Activated CD8-positive, alpha-beta T cell treated with anti-CD3 and anti-CD28 coated beads for 36 hours (primary cell): ENCODE measurements at regions not wholly inside any gene's neighbourhood (a gene's known extent, or its start where the extent isn't known, plus 50 kb on each side); places are given as distances from the start of the nearest gene placed in this dataset.
A peak's percentile ranks its signal among the peaks of the same experiment; 100 is the strongest.

Experiments
- ATAC-seq: fragments of 200-7000 bp; cut with Tn5 transposase; one replicate; pipeline ENCODE4 v1.10.0; 2021; ENCODE audit warnings: mild to moderate bottlenecking, moderate library complexity
- CTCF ChIA-PET: fragments of 350-600 bp; sonication (Branson Sonifier 250); formaldehyde crosslinking; loops from one replicate; lab custom pipeline; 2021; ENCODE audit warnings: antibody characterized with exemption; lab: Charles Lee
- POLR2A ChIA-PET: fragments of 350-600 bp; sonication (Branson Sonifier 250); formaldehyde crosslinking; loops from one replicate; lab custom pipeline; 2021; ENCODE audit warnings: antibody characterized with exemption; lab: Charles Lee
- DNase-seq: peaks from one replicate; pipeline ENCODE4 v3.0.0-alpha.2; 2020
- H3K27ac Mint-ChIP-seq: one replicate; pipeline ENCODE4 v1.8.0; 2021; ENCODE audit warnings: mild to moderate bottlenecking, mixed read lengths
- H3K27me3 Mint-ChIP-seq: one replicate; pipeline ENCODE4 v1.8.0; 2021; ENCODE audit warnings: mixed read lengths
- H3K36me3 Mint-ChIP-seq: one replicate; pipeline ENCODE4 v1.8.0; 2021; ENCODE audit warnings: low read depth, mixed read lengths
- H3K4me1 Mint-ChIP-seq: one replicate; pipeline ENCODE4 v1.8.0; 2021; ENCODE audit warnings: low read depth, mixed read lengths
- H3K4me3 Mint-ChIP-seq: one replicate; pipeline ENCODE4 v1.8.0; 2021; ENCODE audit warnings: mild to moderate bottlenecking, moderate library complexity, mixed read lengths
- H3K9me3 Mint-ChIP-seq: one replicate; pipeline ENCODE4 v1.8.0; 2021; ENCODE audit warnings: mixed read lengths
- CTCF ChIP-seq: fragments of 200-600 bp; IDR thresholded peaks from one replicate; pipeline ENCODE4 v1.8.0; 2022; ENCODE audit warnings: antibody characterized with exemption, mild to moderate bottlenecking
- intact Hi-C: fragments of 100-400 bp; cut with micrococcal nuclease; formaldehyde crosslinking; loops from one replicate; pipeline ENCODE4 v1.10.0; 2022

DNA sequence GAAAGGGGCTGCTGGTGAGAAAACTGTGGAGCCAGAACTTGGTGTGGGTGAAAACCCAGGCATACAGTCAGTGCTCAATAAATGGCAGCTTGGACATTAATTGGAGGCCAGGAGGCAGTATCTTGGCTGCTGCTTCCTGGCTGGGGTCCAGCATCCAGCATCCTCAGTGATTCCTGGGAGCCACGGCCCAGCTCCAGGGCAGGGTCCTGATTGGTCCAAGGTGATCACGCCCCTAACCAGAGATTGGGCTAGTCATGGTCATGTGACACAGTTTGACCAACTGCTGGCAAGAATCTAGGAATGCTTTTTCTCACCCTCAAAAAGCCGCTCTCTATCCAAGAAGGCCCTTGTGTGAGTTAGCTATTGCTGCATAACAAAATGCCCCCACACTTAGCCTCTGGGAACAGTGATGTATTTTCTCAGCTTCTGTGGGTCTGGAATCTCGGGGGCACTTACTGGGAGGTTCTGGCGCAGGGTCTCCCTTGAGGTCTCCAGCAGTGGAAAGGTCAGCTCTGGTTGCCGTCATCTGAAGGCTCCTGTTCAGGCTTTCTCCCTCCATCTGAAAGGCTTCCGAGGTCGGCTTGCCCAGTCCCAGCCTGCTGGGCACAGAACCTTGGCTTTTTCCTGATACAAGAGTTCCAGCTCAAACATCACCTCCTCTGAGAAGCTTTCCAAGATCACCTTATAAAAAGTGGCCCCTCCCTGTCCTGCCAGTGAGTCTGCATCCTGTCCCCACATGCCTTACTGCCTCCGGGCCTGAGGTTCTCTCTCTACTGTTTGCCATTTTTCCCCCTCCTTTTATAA lies 119.2 kb upstream of the NCOR2 start:
- CTCF ChIA-PET = interaction anchor here (0.9 kb wide), 1 partner anchor 41 kb away, joined by 3 read pairs; no protein-coding TSS in a partner anchor
- peaks cover 2% of the 10 kb centered on the region for H3K36me3 Mint-ChIP-seq
- no peaks in the 10 kb centered on the region for H3K27me3 Mint-ChIP-seq
- ATAC-seq = no peak
- POLR2A ChIA-PET = interaction anchor here (1.0 to 1.1 kb wide), 2 partner anchors 17 to 20 kb away, joined by 3 to 5 read pairs; no protein-coding TSS in a partner anchor
- no peaks in the 10 kb centered on the region for H3K9me3 Mint-ChIP-seq
- no peak overlapping the region for H3K27ac Mint-ChIP-seq
- peaks cover 36% of the 10 kb centered on the region for H3K4me1 Mint-ChIP-seq
- intact Hi-C loops = no loop called here
- no peak for DNase-seq
- H3K4me3 Mint-ChIP-seq = no peak overlapping the region
- TF ChIP-seq CTCF = no peak

GRCh38 chr12:124685689-124686369 lies 118.4 kb upstream of the NCOR2 start:
- DNase-seq (no peak), ATAC-seq (no peak)
- intact Hi-C loops = no loop called here
- ChIA-PET CTCF (no interaction called here), POLR2A (interaction anchor here (0.6 to 1.1 kb wide), 4 partner anchors 16 to 62 kb away, joined by 3 to 5 read pairs (median 4); no protein-coding TSS in a partner anchor)
- H3K36me3 Mint-ChIP-seq = no peaks in the 10 kb centered on the region
- H3K9me3 Mint-ChIP-seq = no peaks in the 10 kb centered on the region
- no peak overlapping the region for H3K4me3 Mint-ChIP-seq
- H3K27ac Mint-ChIP-seq = no peak overlapping the region
- no peak for TF ChIP-seq CTCF
- H3K4me1 Mint-ChIP-seq = peaks cover 36% of the 10 kb centered on the region
- H3K27me3 Mint-ChIP-seq = no peaks in the 10 kb centered on the region

- no peak for TF ChIP-seq CTCF
- H3K27me3 Mint-ChIP-seq = no peaks in the 10 kb centered on the region
- DNase-seq (peak; percentile 20), ATAC-seq (peak; percentile 72)
- ChIA-PET CTCF (no interaction called here), POLR2A (interaction anchor here (0.6 to 1.1 kb wide), 4 partner anchors 16 to 63 kb away, joined by 3 to 5 read pairs (median 4); no protein-coding TSS in a partner anchor)
- H3K9me3 Mint-ChIP-seq = no peaks in the 10 kb centered on the region
- H3K4me3 Mint-ChIP-seq = no peak overlapping the region
- no peaks in the 10 kb centered on the region for H3K36me3 Mint-ChIP-seq
- H3K27ac Mint-ChIP-seq = no peak overlapping the region
- peaks cover 36% of the 10 kb centered on the region for H3K4me1 Mint-ChIP-seq
- intact Hi-C loops = no loop called here
Observed at GRCh38 chr12:124684971-124685688, 117.7 kb upstream of the NCOR2 start.

- CTCF ChIA-PET = no interaction called here
- Mint-ChIP-seq H3K27ac (no peak overlapping the region), H3K4me1 (peaks cover 36% of the 10 kb centered on the region)
Observed at GRCh38 chr12:124684496-124684895, 117.1 kb upstream of the NCOR2 start.

More at GRCh38 chr12:124684496-124684895, 117.1 kb upstream of the NCOR2 start:
- no peak for TF ChIP-seq CTCF
- intact Hi-C loops = no loop called here
- no peaks in the 10 kb centered on the region for H3K27me3 Mint-ChIP-seq
- ATAC-seq (no peak), DNase-seq (no peak)
- H3K4me3 Mint-ChIP-seq = no peak overlapping the region
- H3K36me3 Mint-ChIP-seq = no peaks in the 10 kb centered on the region
- POLR2A ChIA-PET = no interaction called here
- no peaks in the 10 kb centered on the region for H3K9me3 Mint-ChIP-seq
